SK-N-SH (cell line): ENCODE measurements at regions not wholly inside any gene's neighbourhood (a gene's known extent, or its start where the extent isn't known, plus 50 kb on each side); places are given as distances from the start of the nearest gene placed in this dataset.

ENCODE experiments used
- CTCF ChIA-PET: fragments of 300-600, 350-600 bp; formaldehyde crosslinking; extraction: SDS; loops from one replicate; lab custom pipeline; 2021; lab: Yijun Ruan, JAX
- POLR2A ChIA-PET: fragments of 350-600 bp; sonication (Branson Sonifier 250); formaldehyde crosslinking; extraction: SDS; loops from one replicate; lab custom pipeline; 2020; ENCODE audit warnings: antibody characterized with exemption, inconsistent platforms; lab: Yijun Ruan, JAX
- DNase-seq: peaks from one replicate; pipeline ENCODE4 v3.0.0; 2012
- H2AFZ ChIP-seq: fragments of 200-600 bp; sonication (generic); 2 replicates; pipeline ENCODE4 v1.8.1; 2016; ENCODE audit warnings: antibody characterized with exemption, mild to moderate bottlenecking, low read depth
- H3F3A ChIP-seq: fragments of 200-600 bp; sonication (generic); replicated peaks from 2 replicates; pipeline ENCODE3; 2016; ENCODE audit warnings: antibody characterized with exemption, mild to moderate bottlenecking; ENCODE audit not compliant: insufficient read depth
- H3K27ac ChIP-seq, 2 experiments: fragments of 200-500 bp in 1 of 2; fragments of 200-600 bp in 1 of 2; sonication (Bioruptor generic) in 1 of 2; sonication (generic), shearing (Covaris generic) in 1 of 2; 2 replicates each; pipeline versions ENCODE4 v1.5.1 to v1.6.1; 2014 to 2016; ENCODE audit warnings: low read depth in 2 of 2, inconsistent platforms in 1 of 2, low read length in 1 of 2, mild to moderate bottlenecking in 1 of 2, mixed read lengths in 1 of 2
- H3K27me3 ChIP-seq: fragments of 200-600 bp; sonication (generic), shearing (Covaris generic); 2 replicates; pipeline ENCODE4 v1.6.1; 2016; ENCODE audit warnings: mixed run types; ENCODE audit not compliant: insufficient read depth
- H3K36me3 ChIP-seq, 2 experiments: fragments of 200-500 bp in 1 of 2; fragments of 200-600 bp in 1 of 2; sonication (Bioruptor generic) in 1 of 2; sonication (generic) in 1 of 2; replicated peaks in 1 of 2; 2 replicates each; pipeline versions ENCODE3 to v1.5.1; 2014 to 2016; ENCODE audit warnings: low read length in 1 of 2, mild to moderate bottlenecking in 1 of 2; ENCODE audit not compliant: insufficient read depth in 2 of 2, control insufficient read depth in 1 of 2
- H3K4me1 ChIP-seq, 2 experiments: fragments of 200-500 bp in 1 of 2; fragments of 200-600 bp in 1 of 2; sonication (Bioruptor generic) in 1 of 2; sonication (generic), shearing (Covaris generic) in 1 of 2; 2 replicates each; pipeline versions ENCODE4 v1.5.1 to v1.6.1; 2014 to 2016; ENCODE audit warnings: low read depth in 1 of 2, low read length in 1 of 2, mixed run types in 1 of 2; ENCODE audit not compliant: insufficient read depth in 2 of 2, control insufficient read depth in 1 of 2
- H3K4me2 ChIP-seq: fragments of 200-600 bp; sonication (generic), shearing (Covaris generic); 2 replicates; pipeline ENCODE4 v1.6.1; 2017; ENCODE audit warnings: mixed run types
- H3K4me3 ChIP-seq, 2 experiments: fragments of 200-500 bp in 1 of 2; fragments of 200-600 bp in 1 of 2; sonication (Bioruptor generic) in 1 of 2; sonication (generic), shearing (Covaris generic) in 1 of 2; 2 replicates each; pipeline versions ENCODE4 v1.5.1 to v1.8.1; 2014 to 2016; ENCODE audit warnings: low read depth in 2 of 2, inconsistent platforms in 1 of 2, low read length in 1 of 2, mild to moderate bottlenecking in 1 of 2, mixed read lengths in 1 of 2, moderate library complexity in 1 of 2
- H3K79me2 ChIP-seq: fragments of 200-600 bp; sonication (generic); 2 replicates; pipeline ENCODE4 v1.8.1; 2017; ENCODE audit warnings: mild to moderate bottlenecking; ENCODE audit not compliant: insufficient read depth
- H3K9ac ChIP-seq: fragments of 200-600 bp; sonication (generic); 2 replicates; pipeline ENCODE4 v1.6.1; 2017; ENCODE audit warnings: mixed run types
- H3K9me2 ChIP-seq: fragments of 200-600 bp; sonication (generic); 2 replicates; pipeline ENCODE4 v1.6.1; 2017; ENCODE audit warnings: mixed run types
- H3K9me3 ChIP-seq: fragments of 200-600 bp; sonication (generic); 2 replicates; pipeline ENCODE4 v1.6.1; 2017; ENCODE audit warnings: mixed run types, mild to moderate bottlenecking, moderate library complexity
- H4K20me1 ChIP-seq: fragments of 200-600 bp; sonication (generic); 2 replicates; pipeline ENCODE4 v1.6.1; 2017; ENCODE audit warnings: mild to moderate bottlenecking, mixed run types; ENCODE audit not compliant: insufficient read depth
- CHD2 ChIP-seq: fragments of 150-350 bp; IDR thresholded peaks from 2 replicates; pipeline ENCODE4 v1.6.1; 2018; ENCODE audit warnings: low read length; ENCODE audit not compliant: partially characterized antibody
- CTCF ChIP-seq: fragments of 200-600 bp; sonication (generic); IDR thresholded peaks from 2 replicates; pipeline ENCODE4 v1.6.1; 2017; ENCODE audit warnings: antibody characterized with exemption, mild to moderate bottlenecking, moderate library complexity
- ELF1 ChIP-seq: IDR thresholded peaks from 2 replicates; pipeline ENCODE4 v1.4.0; 2012
- EP300 ChIP-seq, 2 experiments: IDR thresholded peaks; 2 replicates each; pipeline versions ENCODE4 v1.4.0 to v1.6.1; 2012; ENCODE audit warnings: borderline replicate concordance in 1 of 2, low read depth in 1 of 2, low read length in 1 of 2
- FOXJ3 ChIP-seq: sonication (generic); formaldehyde crosslinking; IDR thresholded peaks from 2 replicates; pipeline ENCODE4 v1.5.1; 2020; ENCODE audit warnings: mild to moderate bottlenecking, missing genetic modification reagents
- GABPA ChIP-seq: IDR thresholded peaks from 2 replicates; pipeline ENCODE4 v1.4.0; 2012; ENCODE audit warnings: low read depth, mild to moderate bottlenecking
- GATA2 ChIP-seq: sonication (generic); formaldehyde crosslinking; IDR thresholded peaks from 2 replicates; pipeline ENCODE4 v1.5.0; 2020; ENCODE audit warnings: mild to moderate bottlenecking, missing genetic modification reagents
- JUND ChIP-seq: IDR thresholded peaks from 2 replicates; pipeline ENCODE4 v1.4.0; 2012
- MEF2A ChIP-seq: IDR thresholded peaks from 2 replicates; pipeline ENCODE4 v1.4.0; 2012; ENCODE audit warnings: low read depth, borderline replicate concordance
- MXI1 ChIP-seq: IDR thresholded peaks from 2 replicates; pipeline ENCODE4 v1.6.1; 2012; ENCODE audit warnings: mild to moderate bottlenecking, low read depth, low read length, improper control_type of control experiment
- PBX3 ChIP-seq: IDR thresholded peaks from 2 replicates; pipeline ENCODE4; 2012
- RAD21 ChIP-seq: IDR thresholded peaks from 2 replicates; pipeline ENCODE4 v1.6.1; 2012; ENCODE audit warnings: mild to moderate bottlenecking, low read length
- SMC3 ChIP-seq: IDR thresholded peaks from 2 replicates; pipeline ENCODE4 v1.6.1; 2012; ENCODE audit warnings: low read depth, low read length, improper control_type of control experiment
- TAF1 ChIP-seq: IDR thresholded peaks from 2 replicates; pipeline ENCODE4 v1.6.1; 2012; ENCODE audit warnings: low read depth, mild to moderate bottlenecking, low read length, moderate library complexity, borderline replicate concordance
- USF2 ChIP-seq: fragments of 150-350 bp; IDR thresholded peaks from 2 replicates; pipeline ENCODE4 v1.6.1; 2017; ENCODE audit warnings: antibody characterized with exemption, low read length, low read depth, borderline replicate concordance
- YY1 ChIP-seq: IDR thresholded peaks from 2 replicates; pipeline ENCODE4 v1.4.0; 2012; ENCODE audit warnings: low read depth, mild to moderate bottlenecking
- WGBS: methylation state at CpG from one replicate; pipeline ENCODE4 v1.1.6; 2017; ENCODE audit warnings: low lambda C conversion rate; 5-methylcytosine and 5-hydroxymethylcytosine counted together

GRCh38 chrX:63508668-63509067 lies 157.5 kb upstream of the SPIN4 start:
- CTCF ChIA-PET: no interaction called here

GRCh38 chrX:63506320-63506719 lies 155.2 kb upstream of the SPIN4 start:
- H3K9ac ChIP-seq: no peak overlapping the region
- no peak overlapping the region for H3K4me2 ChIP-seq
- H3F3A ChIP-seq: no peaks in the 10 kb centered on the region
- no peaks in the 10 kb centered on the region for H3K9me3 ChIP-seq
- DNase-seq: peak; percentile 7
- H3K9me2 ChIP-seq: no peaks in the 10 kb centered on the region
- CTCF ChIA-PET: interaction anchor here (0.6 to 1.8 kb wide), 2 partner anchors 132 to 256 kb away, joined by 3 to 9 read pairs; no protein-coding TSS in a partner anchor
- WGBS: 44% methylated on average over 1 of the region's 1 CpG
- no peak overlapping the region for H3K4me3 ChIP-seq
- no peaks in the 10 kb centered on the region for H3K4me1 ChIP-seq
- no peaks in the 10 kb centered on the region for H3K27me3 ChIP-seq
- H2AFZ ChIP-seq: no peak overlapping the region
- H3K27ac ChIP-seq: no peak overlapping the region
- H3K36me3 ChIP-seq: no peaks in the 10 kb centered on the region
- no peaks in the 10 kb centered on the region for H3K79me2 ChIP-seq
- H4K20me1 ChIP-seq: no peaks in the 10 kb centered on the region
- POLR2A ChIA-PET: no interaction called here
- TF ChIP-seq CHD2 (no peak), RAD21 (peak; percentile 61), MXI1 (no peak), CTCF (peak; percentile 52), PBX3 (no peak), SMC3 (0 out of 2 replicates have a peak, but pooled peaks have one; percentile 20)

More at GRCh38 chrX:63508668-63509067, 157.5 kb upstream of the SPIN4 start:
- POLR2A ChIA-PET: no interaction called here
- Histone ChIP-seq H3K27ac (no peak overlapping the region), H3K9me3 (no peaks in the 10 kb centered on the region), H3K27me3 (no peaks in the 10 kb centered on the region), H3K4me1 (no peaks in the 10 kb centered on the region), H3K4me2 (no peak overlapping the region), H3K36me3 (no peaks in the 10 kb centered on the region), H3F3A (no peaks in the 10 kb centered on the region), H3K9ac (no peak overlapping the region), H3K4me3 (no peak overlapping the region), H4K20me1 (no peaks in the 10 kb centered on the region), H3K9me2 (no peaks in the 10 kb centered on the region), H3K79me2 (no peaks in the 10 kb centered on the region), H2AFZ (no peak overlapping the region)
- DNase-seq: no peak
- 55% methylated on average over 5 of the region's 5 CpGs for WGBS
- TF ChIP-seq YY1 (no peak), GABPA (no peak)

- Histone ChIP-seq H3K9me2 (no peaks in the 10 kb centered on the region), H3K9ac (no peak overlapping the region), H2AFZ (no peak overlapping the region), H3K27me3 (no peaks in the 10 kb centered on the region), H3F3A (no peaks in the 10 kb centered on the region), H3K4me2 (no peak overlapping the region), H3K36me3 (no peaks in the 10 kb centered on the region), H3K4me3 (no peak overlapping the region), H3K27ac (no peak overlapping the region), H4K20me1 (no peaks in the 10 kb centered on the region), H3K9me3 (no peaks in the 10 kb centered on the region), H3K79me2 (no peaks in the 10 kb centered on the region), H3K4me1 (no peaks in the 10 kb centered on the region)
- 32% methylated on average over 1 of the region's 1 CpG for WGBS
- ChIA-PET CTCF (interaction anchor here (0.7 to 0.8 kb wide), 2 partner anchors 228 to 253 kb away, joined by 3 read pairs; no protein-coding TSS in a partner anchor), POLR2A (no interaction called here)
- DNase-seq: no peak
- no peak for TF ChIP-seq JUND
- TF ChIP-seq MEF2A: no peak
- TF ChIP-seq YY1: no peak
- TF ChIP-seq FOXJ3 (CRISPR knock-in tag): no peak
- TF ChIP-seq EP300 (IDR thresholded peaks at IDR 0.05; ENCODE audit: borderline replicate concordance in 1 of 2, low read depth in 1 of 2, low read length in 1 of 2): no peak
- TF ChIP-seq USF2: no peak
- no peak for TF ChIP-seq ELF1
- TF ChIP-seq MXI1: no peak
- TF ChIP-seq GATA2 (CRISPR knock-in tag): no peak
- no peak for TF ChIP-seq TAF1
Measured at GRCh38 chrX:63503541-63503940, 152.4 kb upstream of the SPIN4 start.
